Cardiac fibroblast (primary cell): ENCODE measurements at regions not wholly inside any gene's neighbourhood (a gene's known extent, or its start where the extent isn't known, plus 50 kb on each side); places are given as distances from the start of the nearest gene placed in this dataset.

Experiments
- DNase-seq, 2 donors: peaks; one replicate each; pipeline versions ENCODE4 v3.0.0 to v3.0.0-alpha.2; 2010; ENCODE audit warnings: low read depth in 2 of 2
- H3K4me3 ChIP-seq, 2 donors: replicated peaks in 1 of 2; 1 replicate in 1 of 2; 2 replicates in 1 of 2; pipeline ENCODE4 v1.5.1; 2011; ENCODE audit warnings: low read depth in 2 of 2, low read length in 2 of 2, mild to moderate bottlenecking in 2 of 2, moderate library complexity in 1 of 2
- CTCF ChIP-seq: IDR thresholded peaks from one replicate; pipeline ENCODE4 v1.5.1; 2011; ENCODE audit warnings: low read depth, mild to moderate bottlenecking, low read length, inconsistent platforms

GRCh38 chr6:139927236-139927635 is 552.8 kb upstream of the CITED2 start:
- H3K4me3 ChIP-seq, result no peak overlapping the region
- peak; percentile 85 to 87 for DNase-seq
- TF ChIP-seq CTCF, result peak; percentile 20

- no peak overlapping the region for H3K4me3 ChIP-seq
- no peak for TF ChIP-seq CTCF
- peak in 1 of 2 donors; percentile 67 for DNase-seq
Measured at GRCh38 chr6:139926711-139927110, 552.3 kb upstream of the CITED2 start.

- no peak overlapping the region for H3K4me3 ChIP-seq
- peak; percentile 74 to 91 for DNase-seq
- no peak for TF ChIP-seq CTCF
Measured at GRCh38 chr6:139925894-139926641, 551.6 kb upstream of the CITED2 start.

- DNase-seq, result no peak
- no peak overlapping the region for H3K4me3 ChIP-seq
- TF ChIP-seq CTCF, result no peak
Measured at GRCh38 chr6:139923964-139924475, 549.6 kb upstream of the CITED2 start.

- no peak for DNase-seq
- no peak overlapping the region for H3K4me3 ChIP-seq
- TF ChIP-seq CTCF, result no peak
Measured at GRCh38 chr6:139922236-139922635, 547.8 kb upstream of the CITED2 start.

GRCh38 chr6:139920776-139921100 is 546.3 kb upstream of the CITED2 start:
- no peak overlapping the region for H3K4me3 ChIP-seq
- no peak for TF ChIP-seq CTCF
- no peak for DNase-seq
